ENCODE measurements at regions not wholly inside any gene's neighbourhood (a gene's known extent, or its start where the extent isn't known, plus 50 kb on each side); places are given as distances from the start of the nearest gene placed in this dataset.
"Not testable (repeated sequence)": the region's sequence is repeated elsewhere in the genome, so short reads cannot be mapped to it uniquely, and the experiment has no call there.

- Histone ChIP-seq H3K27ac (no peak overlapping the region), H3K4me1 (peaks cover 10% of the 10 kb centered on the region in 2 donors), H3K4me3 (replicated peaks in 1 of 3) (no peak overlapping the region), H3K9me3 (no peaks in the 10 kb centered on the region), H3K27me3 (no peaks in the 10 kb centered on the region), H3K36me3 (no peaks in the 10 kb centered on the region)
- intact Hi-C loops (cut with DNase I), result no loop called here
- DNase-seq, result no peak
- TF ChIP-seq, protein P1, sequence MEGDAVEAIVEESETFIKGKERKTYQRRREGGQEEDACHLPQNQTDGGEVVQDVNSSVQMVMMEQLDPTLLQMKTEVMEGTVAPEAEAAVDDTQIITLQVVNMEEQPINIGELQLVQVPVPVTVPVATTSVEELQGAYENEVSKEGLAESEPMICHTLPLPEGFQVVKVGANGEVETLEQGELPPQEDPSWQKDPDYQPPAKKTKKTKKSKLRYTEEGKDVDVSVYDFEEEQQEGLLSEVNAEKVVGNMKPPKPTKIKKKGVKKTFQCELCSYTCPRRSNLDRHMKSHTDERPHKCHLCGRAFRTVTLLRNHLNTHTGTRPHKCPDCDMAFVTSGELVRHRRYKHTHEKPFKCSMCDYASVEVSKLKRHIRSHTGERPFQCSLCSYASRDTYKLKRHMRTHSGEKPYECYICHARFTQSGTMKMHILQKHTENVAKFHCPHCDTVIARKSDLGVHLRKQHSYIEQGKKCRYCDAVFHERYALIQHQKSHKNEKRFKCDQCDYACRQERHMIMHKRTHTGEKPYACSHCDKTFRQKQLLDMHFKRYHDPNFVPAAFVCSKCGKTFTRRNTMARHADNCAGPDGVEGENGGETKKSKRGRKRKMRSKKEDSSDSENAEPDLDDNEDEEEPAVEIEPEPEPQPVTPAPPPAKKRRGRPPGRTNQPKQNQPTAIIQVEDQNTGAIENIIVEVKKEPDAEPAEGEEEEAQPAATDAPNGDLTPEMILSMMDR (IDR thresholded peaks at IDR 0.05), result no peak
- no peak for TF ChIP-seq POLR2A (IDR thresholded peaks at IDR 0.05)
- 89 to 90% methylated on average over 8 of the region's 8 CpGs for WGBS, 2 donors
Measured at GRCh38 chr2:16028644-16029043, 88.3 kb downstream of the MYCN start.

GRCh38 chr2:16026816-16027501 lies 86.6 kb downstream of the MYCN start:
- H3K4me3 ChIP-seq (replicated peaks in 1 of 3), result no peak overlapping the region
- 62 to 63% methylated on average over 8 of the region's 8 CpGs for WGBS, 2 donors
- peaks cover 14 to 15% of the 10 kb centered on the region in 2 donors for H3K4me1 ChIP-seq
- no peak overlapping the region for H3K27ac ChIP-seq
- no peaks in the 10 kb centered on the region for H3K9me3 ChIP-seq
- no peaks in the 10 kb centered on the region for H3K27me3 ChIP-seq
- TF ChIP-seq POLR2A (IDR thresholded peaks at IDR 0.05), result no peak
- intact Hi-C loops (cut with DNase I), result no loop called here
- no peaks in the 10 kb centered on the region for H3K36me3 ChIP-seq
- DNase-seq, result peak in 1 of 2 donors; percentile 23

DNA sequence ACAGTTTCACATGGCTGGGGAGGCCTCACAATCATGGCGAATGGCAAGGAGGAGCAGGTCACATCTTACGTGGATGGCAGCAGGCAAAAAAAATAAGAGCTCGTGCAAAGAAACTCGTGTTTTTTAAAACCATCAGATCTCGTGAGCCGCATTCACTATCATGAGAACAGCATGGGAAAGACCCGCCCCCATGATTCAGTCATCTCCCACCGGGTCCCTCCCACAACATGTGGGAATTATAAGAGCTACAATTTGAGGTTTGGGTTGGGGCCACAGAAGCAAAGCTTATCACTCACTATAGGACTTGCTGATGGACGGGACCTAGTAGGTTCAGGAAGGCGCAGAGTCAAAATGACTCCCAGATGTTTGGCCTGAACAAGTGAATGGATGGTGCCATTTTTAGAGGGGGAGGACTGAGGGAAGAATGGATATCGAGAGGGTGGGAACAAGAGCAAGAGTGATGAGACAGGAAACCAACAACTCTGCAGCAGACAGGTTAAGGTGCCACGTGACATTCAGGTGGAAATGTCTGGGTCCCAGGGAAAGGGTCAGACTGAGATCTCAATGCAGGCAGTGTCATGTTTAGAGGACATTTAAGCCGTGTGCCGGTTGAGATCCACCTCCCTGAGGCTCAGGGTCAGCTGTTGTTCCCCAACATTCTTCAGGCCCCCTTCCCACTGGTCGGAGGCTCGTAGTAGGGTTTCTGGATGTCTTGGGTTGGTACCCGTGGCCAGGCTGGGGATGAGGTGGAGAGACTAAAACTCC lies 85.7 kb downstream of the MYCN start:
- H3K36me3 ChIP-seq, result no peaks in the 10 kb centered on the region
- no peak overlapping the region for H3K27ac ChIP-seq
- no peak overlapping the region for H3K4me3 ChIP-seq (replicated peaks in 1 of 3)
- DNase-seq, result no peak
- H3K27me3 ChIP-seq, result no peaks in the 10 kb centered on the region
- H3K9me3 ChIP-seq, result no peaks in the 10 kb centered on the region
- TF ChIP-seq, protein P1 (IDR thresholded peaks at IDR 0.05), result no peak
- no peak for TF ChIP-seq POLR2A (IDR thresholded peaks at IDR 0.05)
- H3K4me1 ChIP-seq, result peaks cover 12 to 15% of the 10 kb centered on the region in 2 donors
- 85 to 86% methylated on average over 17 of the region's 17 CpGs for WGBS, 2 donors
- intact Hi-C loops (cut with DNase I), result no loop called here

DNA sequence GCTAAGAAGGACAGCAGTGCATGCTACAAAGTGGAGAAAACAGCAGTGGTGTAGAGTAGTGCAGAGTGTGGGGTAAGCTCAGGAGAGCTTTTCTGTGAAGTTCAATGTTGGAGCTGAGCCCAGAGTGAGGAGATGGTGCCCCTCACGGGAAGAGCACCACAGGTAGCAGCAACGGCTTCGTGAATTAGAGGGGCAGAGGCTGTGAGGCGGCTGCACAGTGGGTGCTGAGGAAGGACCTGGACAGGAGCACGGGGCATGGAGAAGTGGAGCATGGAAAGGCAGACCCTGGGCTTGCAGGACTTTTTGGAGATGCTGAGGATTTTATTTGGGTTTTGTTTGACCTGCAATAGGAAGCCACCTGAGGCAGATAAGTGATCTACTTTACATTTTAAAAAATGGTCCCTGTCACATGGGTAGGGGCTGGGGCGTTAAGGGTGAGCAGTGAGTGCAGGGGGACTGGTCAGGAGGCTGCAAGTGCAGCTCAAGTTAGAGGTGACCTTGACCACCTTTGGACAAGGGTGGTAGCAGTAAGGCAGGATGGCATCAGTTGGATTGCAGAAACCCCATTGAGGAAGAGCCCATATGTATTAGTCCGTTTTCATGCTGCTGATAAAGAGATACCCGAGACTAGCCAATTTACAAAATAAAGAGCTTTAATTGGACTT lies 85.0 kb downstream of the MYCN start:
- 43 to 56% methylated on average over 8 of the region's 8 CpGs for WGBS, 2 donors
- DNase-seq, result peak in 1 of 2 donors; percentile 22
- Histone ChIP-seq H3K9me3 (no peaks in the 10 kb centered on the region), H3K4me1 (peaks cover 12 to 15% of the 10 kb centered on the region in 2 donors), H3K36me3 (no peaks in the 10 kb centered on the region), H3K27ac (no peak overlapping the region), H3K27me3 (no peaks in the 10 kb centered on the region), H3K4me3 (replicated peaks in 1 of 3) (no peak overlapping the region)
- intact Hi-C loops (cut with DNase I), result no loop called here
- TF ChIP-seq, protein P1 (IDR thresholded peaks at IDR 0.05), result no peak
- TF ChIP-seq POLR2A (IDR thresholded peaks at IDR 0.05), result no peak

- H3K27me3 ChIP-seq; H3K36me3 ChIP-seq; intact Hi-C loops (cut with DNase I); DNase-seq; H3K9me3 ChIP-seq; H3K4me3 ChIP-seq (replicated peaks in 1 of 3); H3K27ac ChIP-seq: not testable (repeated sequence)
- peaks cover 12 to 15% of the 10 kb centered on the region in 2 donors for H3K4me1 ChIP-seq
- WGBS, 2 donors, result 75 to 81% methylated on average over 8 of the region's 8 CpGs
Measured at GRCh38 chr2:16024628-16025027, 84.3 kb downstream of the MYCN start.

Measured in thyroid gland (tissue), 4 donors.